Upper lobe of right lung (tissue), 1 donor: ENCODE measurements at regions not wholly inside any gene's neighbourhood (a gene's known extent, or its start where the extent isn't known, plus 50 kb on each side); places are given as distances from the start of the nearest gene placed in this dataset.

Experiments used
- ATAC-seq: fragments of 200-7000 bp; cut with Tn5 transposase; one replicate; pipeline ENCODE4 v1.9.1; 2020; ENCODE audit warnings: mild to moderate bottlenecking, moderate library complexity
- DNase-seq: peaks from one replicate; pipeline ENCODE4 v3.0.0-alpha.2; 2020
- H3K27ac ChIP-seq: fragments of 200-600 bp; one replicate; pipeline ENCODE4 v1.8.0; 2022
- H3K27me3 ChIP-seq: fragments of 200-600 bp; one replicate; pipeline ENCODE4 v1.8.0; 2022; ENCODE audit warnings: mild to moderate bottlenecking
- H3K36me3 ChIP-seq: fragments of 200-600 bp; one replicate; pipeline ENCODE4 v1.8.0; 2022
- H3K4me1 ChIP-seq: fragments of 200-600 bp; one replicate; pipeline ENCODE4 v1.8.0; 2022
- H3K4me3 ChIP-seq: fragments of 200-600 bp; one replicate; pipeline ENCODE4 v1.8.0; 2022; ENCODE audit warnings: mild to moderate bottlenecking
- H3K9me3 ChIP-seq: fragments of 200-600 bp; one replicate; pipeline ENCODE4 v1.8.0; 2022
- CTCF ChIP-seq: fragments of 200-600 bp; IDR thresholded peaks from one replicate; pipeline ENCODE4 v1.8.0; 2022; ENCODE audit warnings: antibody characterized with exemption
- intact Hi-C: fragments of 100-400 bp; cut with DNase I; formaldehyde crosslinking; loops from one replicate; pipeline ENCODE4 v1.11.0; 2022
- donor health status: DM: no; HTN: yes; CAD: no; lungs with severe emphysema.

DNA sequence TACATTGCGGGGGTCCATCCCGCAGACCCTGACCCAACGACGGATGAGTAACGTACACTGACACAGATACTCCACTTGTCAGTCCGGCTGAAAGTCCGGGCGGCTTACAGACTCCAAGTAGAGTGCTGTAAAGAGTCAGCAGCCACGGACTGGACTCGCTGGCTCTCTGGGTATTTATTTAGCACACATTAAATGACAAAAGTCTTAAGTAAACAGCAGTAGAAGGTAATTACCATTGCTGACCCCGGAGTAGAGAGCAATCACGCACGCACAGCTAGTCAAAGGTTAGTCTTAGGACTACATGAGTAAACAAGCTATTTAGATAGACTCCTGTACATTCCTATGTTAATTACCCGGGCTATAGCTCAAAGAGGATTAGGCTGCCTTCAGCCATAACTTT, 780.9 kb downstream of the RPS29 start:
- no peak for TF ChIP-seq CTCF
- ATAC-seq (no peak), DNase-seq (no peak)
- Histone ChIP-seq H3K9me3 (no peaks in the 10 kb centered on the region), H3K27ac (no peak overlapping the region), H3K4me3 (no peak overlapping the region), H3K27me3 (no peaks in the 10 kb centered on the region), H3K4me1 (no peaks in the 10 kb centered on the region), H3K36me3 (no peaks in the 10 kb centered on the region)
- intact Hi-C loops: no loop called here

- no peak for TF ChIP-seq CTCF
- Histone ChIP-seq H3K4me3 (no peak overlapping the region), H3K27ac (no peak overlapping the region), H3K36me3 (no peaks in the 10 kb centered on the region), H3K27me3 (no peaks in the 10 kb centered on the region), H3K9me3 (no peaks in the 10 kb centered on the region), H3K4me1 (no peaks in the 10 kb centered on the region)
- peak; percentile 61 for ATAC-seq
- peak; percentile 37 for DNase-seq
- intact Hi-C loops: no loop called here
These were observed 793.7 kb downstream of the RPS29 start for GRCh38 chr14:48792376-48793024.

DNA sequence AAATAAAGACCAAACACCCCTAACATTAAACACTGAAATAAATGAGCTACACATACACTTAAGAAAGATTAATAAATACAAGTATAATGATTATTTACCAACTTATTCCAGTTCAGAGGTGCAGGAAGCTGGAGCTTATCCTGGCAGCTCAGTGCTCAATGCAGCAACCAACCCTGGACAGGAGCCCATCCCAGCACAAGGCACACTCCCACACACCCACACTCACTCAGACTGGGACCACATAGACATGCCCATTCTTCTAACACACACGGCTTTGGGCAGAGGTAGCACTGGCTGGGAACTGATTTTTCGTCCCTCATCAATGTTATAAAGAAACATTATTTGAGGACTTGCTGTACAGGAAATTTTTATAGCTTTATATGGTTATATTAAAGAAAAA, 797.4 kb downstream of the RPS29 start:
- DNase-seq (peak; percentile 29), ATAC-seq (no peak)
- Histone ChIP-seq H3K4me3 (no peak overlapping the region), H3K4me1 (no peaks in the 10 kb centered on the region), H3K36me3 (no peaks in the 10 kb centered on the region), H3K9me3 (no peaks in the 10 kb centered on the region), H3K27ac (no peak overlapping the region), H3K27me3 (no peaks in the 10 kb centered on the region)
- intact Hi-C loops: no loop called here
- TF ChIP-seq CTCF: no peak

DNA sequence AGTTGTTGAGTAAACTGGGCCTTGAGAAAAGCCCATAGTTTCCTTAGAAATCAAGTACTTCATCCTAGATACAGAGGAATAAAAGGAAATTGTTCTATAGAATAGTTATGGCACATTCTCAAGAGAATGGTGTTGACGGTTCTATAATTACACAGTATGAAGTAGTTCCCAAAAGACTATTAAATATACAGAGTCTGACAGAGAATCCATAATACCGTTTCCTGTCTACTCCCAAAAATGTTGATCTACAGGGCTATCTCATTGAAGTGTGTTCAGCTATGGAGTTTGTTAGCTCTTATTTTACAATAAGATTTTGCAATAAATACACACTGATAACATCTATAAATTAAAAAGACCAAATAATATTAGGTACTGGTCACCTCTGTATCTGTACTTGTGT, 799.7 kb downstream of the RPS29 start:
- no peak for DNase-seq
- TF ChIP-seq CTCF: no peak
- Histone ChIP-seq H3K9me3 (no peaks in the 10 kb centered on the region), H3K27ac (no peak overlapping the region), H3K4me1 (no peaks in the 10 kb centered on the region), H3K27me3 (no peaks in the 10 kb centered on the region), H3K36me3 (no peaks in the 10 kb centered on the region), H3K4me3 (no peak overlapping the region)
- intact Hi-C loops: no loop called here
- no peak for ATAC-seq

GRCh38 chr14:48771717-48772116, 814.5 kb downstream of the RPS29 start:
- no peak for ATAC-seq
- Histone ChIP-seq H3K4me1 (no peaks in the 10 kb centered on the region), H3K27me3 (no peaks in the 10 kb centered on the region), H3K36me3 (no peaks in the 10 kb centered on the region), H3K27ac (no peak overlapping the region), H3K4me3 (no peak overlapping the region), H3K9me3 (no peaks in the 10 kb centered on the region)
- no peak for DNase-seq
- intact Hi-C loops: no loop called here
- no peak for TF ChIP-seq CTCF

DNA sequence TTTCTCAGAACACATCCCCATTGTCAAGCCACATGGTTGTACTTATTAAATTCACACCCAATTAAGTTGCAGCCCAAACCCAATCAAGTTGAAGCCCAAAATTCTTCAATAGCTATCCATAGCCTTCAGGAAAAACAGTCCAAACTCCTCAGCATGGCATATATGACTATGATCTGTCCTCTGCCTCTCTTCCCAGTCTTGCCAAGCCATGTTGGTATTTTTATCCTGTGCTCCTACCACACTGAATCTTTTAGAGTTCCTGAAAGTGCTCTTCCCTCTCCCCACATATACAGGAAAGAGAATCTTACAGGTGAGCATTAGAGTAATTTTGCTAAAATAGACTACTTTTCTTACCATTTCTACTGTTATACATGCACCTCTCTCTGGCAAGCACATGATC, 834.9 kb downstream of the RPS29 start:
- Histone ChIP-seq H3K27ac (no peak overlapping the region), H3K36me3 (no peaks in the 10 kb centered on the region), H3K4me1 (no peaks in the 10 kb centered on the region), H3K27me3 (no peaks in the 10 kb centered on the region), H3K4me3 (no peak overlapping the region), H3K9me3 (no peaks in the 10 kb centered on the region)
- DNase-seq (no peak), ATAC-seq (no peak)
- intact Hi-C loops: no loop called here
- TF ChIP-seq CTCF: no peak
